ENCODE measurements at regions not wholly inside any gene's neighbourhood (a gene's known extent, or its start where the extent isn't known, plus 50 kb on each side); places are given as distances from the start of the nearest gene placed in this dataset.

DNA sequence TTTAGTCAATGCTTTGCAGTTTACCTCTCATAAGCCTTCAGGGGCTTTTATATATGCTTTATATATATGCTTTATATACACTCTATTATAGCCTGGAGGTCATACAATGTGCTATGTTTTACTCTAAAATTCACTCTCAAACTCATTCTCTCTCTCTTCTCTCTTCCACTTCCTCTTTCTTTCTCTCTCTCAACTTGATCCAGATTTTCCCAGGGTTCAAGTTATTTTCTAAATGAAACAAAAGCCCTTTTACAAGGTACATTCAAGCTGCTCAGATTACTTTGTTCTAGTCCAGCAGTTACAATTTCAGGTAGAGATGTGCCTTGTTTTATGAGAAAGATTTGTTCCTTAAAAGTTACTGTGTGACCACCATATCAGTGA is 79.6 kb upstream of the ACP3 start:
- no peak for DNase-seq

DNA sequence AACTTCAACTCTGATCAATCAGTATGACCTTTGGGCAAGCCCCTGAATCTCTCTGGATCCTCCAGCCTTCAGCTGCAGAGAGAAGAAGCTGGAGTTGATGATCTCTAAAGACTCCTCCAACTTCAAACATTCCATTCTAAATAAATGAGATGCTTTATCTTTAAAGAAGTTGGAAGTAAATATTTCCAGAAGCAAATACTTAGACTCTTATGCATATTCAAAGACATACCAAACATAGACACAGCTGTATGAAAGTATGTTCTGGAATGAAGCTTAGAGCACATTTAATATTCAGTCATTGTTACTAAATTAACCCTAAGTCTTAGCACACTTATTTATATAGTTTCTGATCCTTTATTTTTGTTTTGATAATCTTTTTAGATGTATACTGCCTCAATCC is 77.6 kb upstream of the ACP3 start:
- DNase-seq = no peak

GRCh38 chr3:132241776-132242514 is 75.3 kb upstream of the ACP3 start:
- no peak for DNase-seq

DNA sequence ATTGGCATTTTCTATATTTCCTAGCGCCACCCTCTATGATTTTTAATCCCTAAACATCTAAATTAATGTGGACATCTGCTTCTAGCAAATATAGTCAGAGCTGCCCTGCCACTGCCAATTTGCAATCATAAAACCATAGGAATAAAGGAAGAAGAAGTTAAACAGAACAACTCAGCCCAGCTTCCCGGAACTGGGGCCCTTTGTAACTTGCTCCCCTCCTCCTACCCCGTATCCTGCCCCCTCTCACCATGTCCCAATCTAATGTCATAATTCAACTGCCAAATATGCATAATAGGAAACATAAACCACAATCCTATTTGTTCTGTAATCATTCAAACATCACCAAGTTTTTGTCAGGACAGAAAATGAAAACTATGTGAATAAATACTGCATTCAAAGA is 74.4 kb upstream of the ACP3 start:
- DNase-seq = no peak

- peak; percentile 42 for DNase-seq
These were observed 71.6 kb upstream of the ACP3 start for GRCh38 chr3:132245552-132246142.

DNA sequence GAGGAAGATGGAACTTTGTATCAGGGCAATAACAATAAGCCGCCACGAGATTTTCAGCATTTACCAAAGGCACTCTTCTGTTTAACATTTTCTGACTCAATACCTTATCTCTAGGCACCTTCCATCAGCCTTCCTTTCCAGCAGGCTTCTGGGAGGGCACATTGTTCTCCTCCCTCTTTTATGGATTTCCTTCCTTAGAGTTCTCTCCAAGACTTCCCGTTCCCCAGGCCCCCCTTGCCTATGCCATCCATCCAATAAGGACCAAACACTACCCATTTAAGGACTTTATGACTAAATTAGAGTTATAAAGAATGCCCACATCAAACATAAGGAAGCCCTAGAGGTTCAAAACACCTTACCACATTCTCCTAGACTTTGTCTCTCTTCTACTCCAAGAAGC is 71.0 kb upstream of the ACP3 start:
- DNase-seq = no peak

DNA sequence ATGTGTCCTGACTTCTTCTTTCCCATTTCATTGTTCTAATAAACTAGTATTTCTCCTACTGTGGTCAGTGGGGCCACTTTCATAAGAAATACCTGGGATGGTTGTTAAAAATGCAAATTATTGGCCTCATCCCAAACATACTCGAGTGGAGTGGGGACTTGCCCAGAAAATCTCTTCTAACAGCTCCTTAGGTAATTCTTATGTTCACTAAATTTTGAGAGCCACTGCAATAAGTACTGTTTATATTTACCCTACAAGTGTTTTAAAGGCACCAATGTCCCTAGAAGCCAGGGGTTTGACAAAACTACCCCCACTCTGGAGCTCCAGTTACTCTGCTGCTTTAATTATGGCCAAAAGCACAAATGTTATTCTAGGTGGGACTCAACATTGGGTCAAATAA is 70.0 kb upstream of the ACP3 start:
- DNase-seq = no peak

DNA sequence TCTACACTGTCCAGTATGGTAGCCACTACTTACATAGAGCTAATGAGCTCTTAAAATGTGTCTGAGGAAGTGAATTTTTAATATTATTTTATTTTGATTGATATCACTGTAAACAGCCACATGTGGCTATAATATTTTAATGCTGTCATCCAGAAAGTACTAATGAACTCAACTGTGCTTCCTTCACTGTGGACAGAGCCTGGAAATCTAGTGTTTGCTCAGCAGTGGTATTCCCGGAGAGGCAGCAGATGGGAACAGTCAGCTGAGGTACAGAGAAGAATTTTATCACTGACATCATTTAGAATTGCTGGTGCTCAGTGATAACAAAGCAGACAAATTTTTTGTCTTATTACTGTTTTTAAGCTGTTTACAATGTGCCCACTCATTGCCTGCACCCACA is 68.7 kb upstream of the ACP3 start:
- DNase-seq = no peak

GRCh38 chr3:132253262-132253878 is 63.8 kb upstream of the ACP3 start:
- no peak for DNase-seq

DNA sequence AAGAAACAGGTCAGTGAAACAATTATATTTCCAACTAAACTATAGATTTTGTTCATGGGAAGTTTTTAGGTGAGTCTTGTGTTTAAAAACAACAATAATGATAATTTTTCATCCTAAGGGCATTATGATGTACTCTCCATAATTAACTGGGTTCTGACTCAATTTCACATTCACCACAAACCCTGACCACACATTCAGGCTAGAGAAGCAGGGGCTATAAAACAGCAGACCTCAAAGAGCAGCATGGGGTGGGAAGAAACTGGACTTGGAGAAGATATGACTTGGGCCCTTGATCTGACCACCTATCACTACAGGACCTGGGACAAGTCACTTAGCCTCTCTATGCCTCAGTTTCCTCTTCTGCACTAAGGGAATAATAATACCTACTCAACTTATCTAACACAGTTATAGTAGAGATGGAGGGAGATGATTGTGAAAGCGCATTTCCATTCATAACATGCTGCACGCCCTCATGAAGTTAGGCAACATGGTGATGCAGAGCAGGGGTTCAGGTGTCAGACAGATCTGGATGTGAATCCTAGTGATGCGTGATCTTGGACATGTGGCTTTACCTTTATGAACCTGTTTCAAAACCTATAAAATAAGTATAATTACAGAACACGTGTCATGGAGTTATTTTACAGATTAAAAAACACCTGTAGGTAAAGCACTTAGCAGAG is 63.0 kb upstream of the ACP3 start:
- DNase-seq = no peak

- no peak for DNase-seq
These were observed 62.0 kb upstream of the ACP3 start for GRCh38 chr3:132255041-132255745.

- DNase-seq = no peak
These were observed 60.2 kb upstream of the ACP3 start for GRCh38 chr3:132256989-132257388.

DNA sequence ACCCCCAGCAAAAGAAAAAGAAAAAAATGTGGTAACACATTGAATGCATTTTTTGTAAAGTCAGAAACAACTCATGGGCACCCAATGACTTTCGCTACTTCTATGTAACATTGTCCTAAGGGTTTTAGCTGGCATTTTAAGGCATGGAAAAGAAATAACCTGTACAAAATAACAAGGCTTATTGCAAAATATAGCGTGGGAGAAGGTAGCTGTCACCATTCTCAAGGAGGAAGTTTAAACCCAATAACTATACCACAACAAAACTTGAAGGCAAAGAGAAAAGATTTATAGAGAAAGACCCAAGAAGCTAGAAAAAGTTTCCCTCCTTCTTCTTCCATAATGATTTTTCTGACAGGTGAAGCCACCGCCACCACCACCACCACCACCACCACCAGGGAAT is 55.7 kb upstream of the ACP3 start:
- no peak for DNase-seq

- DNase-seq = no peak
These were observed 54.9 kb upstream of the ACP3 start for GRCh38 chr3:132262305-132262704.

DNA sequence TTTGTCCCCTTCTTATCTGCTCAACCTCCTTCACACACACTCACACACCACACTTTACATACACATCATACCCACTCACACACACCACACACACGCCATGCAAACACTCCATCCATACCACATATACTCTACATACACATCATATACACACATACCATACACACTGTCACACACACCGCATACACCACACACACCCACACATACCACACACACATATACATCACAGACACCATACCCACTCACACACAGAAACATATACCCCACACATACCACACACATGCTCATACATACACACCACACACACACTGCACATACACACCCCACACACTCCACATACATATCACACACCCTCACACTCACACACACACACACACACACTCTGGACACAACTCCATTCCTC is 54.3 kb upstream of the ACP3 start:
- no peak for DNase-seq

DNA sequence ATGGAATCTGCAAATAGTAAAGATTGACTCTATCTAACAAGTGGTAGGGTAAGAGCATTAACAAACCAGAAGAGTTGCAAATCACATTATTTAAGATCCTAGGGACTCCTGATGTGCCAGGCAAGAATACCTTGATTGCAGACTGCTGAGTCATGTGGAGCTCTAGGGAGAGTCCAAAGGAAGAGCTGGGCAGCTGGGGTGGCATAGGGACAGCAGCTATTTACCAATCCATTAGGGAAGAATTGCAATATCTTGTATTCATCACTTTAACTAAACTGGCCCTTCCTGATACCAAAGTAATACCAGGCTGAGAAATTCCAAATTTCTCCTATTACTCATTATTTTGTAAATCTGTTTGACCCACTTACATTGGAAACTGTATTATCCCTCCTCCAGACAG is 52.2 kb upstream of the ACP3 start:
- no peak for DNase-seq

- DNase-seq = no peak
These were observed 51.7 kb upstream of the ACP3 start for GRCh38 chr3:132265488-132265887.

GRCh38 chr3:132267391-132267993 is 49.7 kb upstream of the ACP3 start:
- DNase-seq = no peak

Data from left hindlimb (tissue), 1 donor.